HepG2 (cell line): ENCODE measurements at regions not wholly inside any gene's neighbourhood (a gene's known extent, or its start where the extent isn't known, plus 50 kb on each side); places are given as distances from the start of the nearest gene placed in this dataset.

ENCODE experiments used
- ATAC-seq: fragments of 200-7000 bp; cut with Tn5 transposase; 3 replicates; pipeline ENCODE4 v1.9.1; 2020; ENCODE audit warnings: mild to moderate bottlenecking, moderate library complexity
- BruUV-seq: library from RNA; stranded (reverse); fragments of 400-500 nt; replicated peaks from 2 replicates; lab custom pipeline; 2021; lab: Mats Ljungman, UMichigan
- CTCF ChIA-PET: fragments of 300-600 bp; formaldehyde crosslinking; extraction: SDS; loops from one replicate; lab custom pipeline; 2021; ENCODE audit warnings: low total read pairs, inconsistent platforms, low intra/inter-chr PET ratio; lab: Yijun Ruan, JAX
- POLR2A ChIA-PET: fragments of 350-600 bp; sonication (Branson Sonifier 250); formaldehyde crosslinking; loops from one replicate; lab custom pipeline; 2020; ENCODE audit warnings: antibody characterized with exemption, inconsistent platforms; lab: Yijun Ruan, JAX
- DNase-seq: peaks from one replicate; pipeline ENCODE4 v3.0.0-alpha.2; 2015; ENCODE audit warnings: low spot score
- FAIRE-seq: peaks from 3 replicates; lab custom pipeline; 2011; peaks lifted over from hg19 to GRCh38; lab: Jason Lieb, UNC
- H2AFZ ChIP-seq: one replicate; pipeline ENCODE4 v1.6.1; 2011; ENCODE audit warnings: low read length, inconsistent platforms
- H3K27ac ChIP-seq: fragments of 300-600 bp; 3 replicates; pipeline ENCODE4 v1.8.0; 2011; ENCODE audit warnings: mixed run types, mild to moderate bottlenecking, mixed read lengths, low read length, inconsistent platforms; ENCODE audit not compliant: insufficient read depth; ENCODE audit errors: extremely low read length
- H3K27me3 ChIP-seq, 2 experiments: fragments of 200-600 bp in 1 of 2; 2 replicates in 1 of 2; 3 replicates in 1 of 2; pipeline versions ENCODE4 v1.6.0 to v1.8.0; 2011; ENCODE audit warnings: low read length in 2 of 2, mild to moderate bottlenecking in 2 of 2, moderate library complexity in 2 of 2, inconsistent platforms in 1 of 2; ENCODE audit not compliant: insufficient read depth in 2 of 2, control insufficient read depth in 1 of 2
- H3K36me3 ChIP-seq, 2 experiments: fragments of 200-600 bp in 1 of 2; replicated peaks in 1 of 2; 2 replicates in 1 of 2; 3 replicates in 1 of 2; pipeline versions ENCODE4 v1.5.1 to v1.8.0; 2011; ENCODE audit warnings: low read length in 2 of 2, inconsistent platforms in 1 of 2; ENCODE audit not compliant: insufficient read depth in 2 of 2, control insufficient read depth in 1 of 2
- H3K4me1 ChIP-seq: 2 replicates; pipeline ENCODE4 v1.5.1; 2012; ENCODE audit warnings: low read length, inconsistent platforms; ENCODE audit not compliant: insufficient read depth
- H3K4me2 ChIP-seq: 2 replicates; pipeline ENCODE4 v1.6.0; 2011; ENCODE audit warnings: low read depth, low read length, inconsistent platforms
- H3K4me3 ChIP-seq, 3 experiments: fragments of 200-600 bp in 1 of 3; sonication (generic), shearing (Covaris generic) in 1 of 3; replicated peaks in 1 of 3; 2 replicates each; pipeline ENCODE4 v1.5.1; 2011 to 2016; ENCODE audit warnings: low read length in 3 of 3, inconsistent platforms in 2 of 3, low read depth in 2 of 3, mild to moderate bottlenecking in 2 of 3, control low read depth in 1 of 3, mixed read lengths in 1 of 3; ENCODE audit not compliant: insufficient read depth in 1 of 3
- H3K79me2 ChIP-seq: one replicate; pipeline ENCODE4 v1.6.1; 2011; ENCODE audit warnings: low read length, inconsistent platforms; ENCODE audit not compliant: insufficient read depth
- H3K9ac ChIP-seq: 2 replicates; pipeline ENCODE4 v1.6.0; 2011; ENCODE audit warnings: mild to moderate bottlenecking, low read depth, low read length, inconsistent platforms; ENCODE audit not compliant: insufficient read depth
- H3K9me3 ChIP-seq: 2 replicates; pipeline ENCODE4 v1.5.1; 2012; ENCODE audit warnings: mild to moderate bottlenecking, low read length
- H4K20me1 ChIP-seq: 2 replicates; pipeline ENCODE4 v1.6.0; 2011; ENCODE audit warnings: inconsistent platforms, mild to moderate bottlenecking, low read length, moderate library complexity; ENCODE audit not compliant: insufficient read depth
- IRX3 ChIP-seq: sonication (generic); formaldehyde crosslinking; IDR thresholded peaks from 2 replicates; pipeline ENCODE4 v1.8.1; 2023; ENCODE audit warnings: mild to moderate bottlenecking, low read depth, missing genetic modification reagents, borderline replicate concordance
- RFXANK ChIP-seq: IDR thresholded peaks from 2 replicates; pipeline ENCODE4 v1.6.1; 2016
- ZBTB3 ChIP-seq: sonication (generic); formaldehyde crosslinking; IDR thresholded peaks from 2 replicates; pipeline ENCODE4 v1.4.0; 2020; ENCODE audit warnings: low read depth, mild to moderate bottlenecking, moderate library complexity, missing genetic modification reagents, borderline replicate concordance
- ZBTB42 ChIP-seq: sonication (generic); formaldehyde crosslinking; IDR thresholded peaks from 2 replicates; pipeline ENCODE4 v1.5.0; 2020; ENCODE audit warnings: mild to moderate bottlenecking, missing genetic modification reagents
- ZFX ChIP-seq: sonication (generic); formaldehyde crosslinking; IDR thresholded peaks from 2 replicates; pipeline ENCODE4 v1.4.0; 2020; ENCODE audit warnings: mild to moderate bottlenecking, low read depth, missing genetic modification reagents, moderate library complexity
- ZMYM3 ChIP-seq: sonication (generic); formaldehyde crosslinking; IDR thresholded peaks from 2 replicates; pipeline ENCODE4 v1.5.1; 2020; ENCODE audit warnings: mild to moderate bottlenecking, missing genetic modification reagents
- ZNF280B ChIP-seq: sonication (generic); formaldehyde crosslinking; IDR thresholded peaks from 2 replicates; pipeline ENCODE4 v1.5.0; 2020; ENCODE audit warnings: missing genetic modification reagents, mild to moderate bottlenecking, borderline replicate concordance
- ZNF768 ChIP-seq: sonication (generic); formaldehyde crosslinking; IDR thresholded peaks from 2 replicates; pipeline ENCODE4 v1.4.0; 2020; ENCODE audit warnings: missing genetic modification reagents
- ZNF773 ChIP-seq: sonication (generic); formaldehyde crosslinking; IDR thresholded peaks from 2 replicates; pipeline ENCODE4 v1.4.0; 2020; ENCODE audit warnings: missing genetic modification reagents, borderline replicate concordance
- WGBS: methylation state at CpG from one replicate; pipeline ENCODE4 v1.1.6; 2017; ENCODE audit warnings: low lambda C conversion rate; 5-methylcytosine and 5-hydroxymethylcytosine counted together
- in situ Hi-C: cut with HindIII; loops from 2 replicates; pipeline ENCODE4 v1.10.0; 2017; ENCODE audit warnings: low pct_unique_long_range_greater_than_20kb; ENCODE audit not compliant: extremely low pct_ligation_motif_present
- intact Hi-C: fragments of 100-400 bp; cut with micrococcal nuclease; formaldehyde crosslinking; loops from one replicate; pipeline ENCODE4 v1.10.0; 2022; ENCODE audit not compliant: unreplicated experiment

- WGBS: 93% methylated on average over 11 of the region's 11 CpGs
- CTCF ChIA-PET: no interaction called here
- DNase-seq (no peak), FAIRE-seq (no peak), ATAC-seq (no peak)
- Histone ChIP-seq H3K4me2 (no peak overlapping the region), H4K20me1 (no peaks in the 10 kb centered on the region), H3K9me3 (no peaks in the 10 kb centered on the region), H3K79me2 (no peaks in the 10 kb centered on the region), H3K4me1 (peaks cover 77% of the 10 kb centered on the region), H3K9ac (no peak overlapping the region), H2AFZ (no peak overlapping the region), H3K27me3 (no peaks in the 10 kb centered on the region), H3K27ac (no peak overlapping the region), H3K36me3 (no peaks in the 10 kb centered on the region), H3K4me3 (no peak overlapping the region)
- intact Hi-C loops: no loop called here
- in situ Hi-C loops: no loop called here
- POLR2A ChIA-PET: interaction anchor here (1.2 to 1.6 kb wide), 2 partner anchors 125 to 483 kb away, joined by 4 to 5 read pairs; partner anchors contain the start of genes ATF7IP2 and NUBP1
- TF ChIP-seq ZFX (CRISPR knock-in tag): no peak
- TF ChIP-seq ZNF773 (CRISPR knock-in tag): no peak
- peak; percentile 93 for TF ChIP-seq ZNF768 (CRISPR knock-in tag)
- no peak for TF ChIP-seq ZBTB42 (CRISPR knock-in tag)
- no peak for TF ChIP-seq IRX3 (CRISPR knock-in tag)
- TF ChIP-seq ZNF280B (CRISPR knock-in tag): no peak
- TF ChIP-seq ZMYM3 (CRISPR knock-in tag): peak; percentile 86
- no peak for TF ChIP-seq ZBTB3 (CRISPR knock-in tag)
- TF ChIP-seq RFXANK (CRISPR knock-in tag): no peak
- BruUV-seq: no TSS peak
These were observed 78.8 kb upstream of the GRIN2A start for GRCh38 chr16:10261077-10261476.
